ENCODE measurements at regions not wholly inside any gene's neighbourhood (a gene's known extent, or its start where the extent isn't known, plus 50 kb on each side); places are given as distances from the start of the nearest gene placed in this dataset.

DNA sequence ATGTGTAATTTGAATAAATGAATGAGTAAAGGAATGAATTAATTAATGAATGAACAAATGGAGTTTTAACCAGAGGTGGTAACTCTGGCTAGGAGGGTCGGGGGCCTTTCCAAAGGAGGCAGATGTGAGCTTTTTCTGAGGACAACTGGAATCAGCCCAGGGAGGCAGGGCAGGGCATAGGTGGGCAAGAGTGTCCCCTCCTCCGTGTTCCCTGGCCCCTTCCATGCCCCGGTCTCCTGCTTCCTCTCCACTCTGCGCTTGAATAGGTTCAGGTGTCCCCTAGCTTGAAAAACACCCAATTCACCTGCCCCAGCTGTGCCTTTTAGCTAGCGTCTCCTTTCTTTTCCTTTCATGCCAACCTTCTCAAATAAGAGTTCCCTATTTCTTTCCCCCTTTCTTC is 473.1 kb downstream of the CDH26 start:
- no peak for DNase-seq

- no peak for DNase-seq
Measured at GRCh38 chr20:60437418-60437817, 479.2 kb downstream of the CDH26 start.

DNA sequence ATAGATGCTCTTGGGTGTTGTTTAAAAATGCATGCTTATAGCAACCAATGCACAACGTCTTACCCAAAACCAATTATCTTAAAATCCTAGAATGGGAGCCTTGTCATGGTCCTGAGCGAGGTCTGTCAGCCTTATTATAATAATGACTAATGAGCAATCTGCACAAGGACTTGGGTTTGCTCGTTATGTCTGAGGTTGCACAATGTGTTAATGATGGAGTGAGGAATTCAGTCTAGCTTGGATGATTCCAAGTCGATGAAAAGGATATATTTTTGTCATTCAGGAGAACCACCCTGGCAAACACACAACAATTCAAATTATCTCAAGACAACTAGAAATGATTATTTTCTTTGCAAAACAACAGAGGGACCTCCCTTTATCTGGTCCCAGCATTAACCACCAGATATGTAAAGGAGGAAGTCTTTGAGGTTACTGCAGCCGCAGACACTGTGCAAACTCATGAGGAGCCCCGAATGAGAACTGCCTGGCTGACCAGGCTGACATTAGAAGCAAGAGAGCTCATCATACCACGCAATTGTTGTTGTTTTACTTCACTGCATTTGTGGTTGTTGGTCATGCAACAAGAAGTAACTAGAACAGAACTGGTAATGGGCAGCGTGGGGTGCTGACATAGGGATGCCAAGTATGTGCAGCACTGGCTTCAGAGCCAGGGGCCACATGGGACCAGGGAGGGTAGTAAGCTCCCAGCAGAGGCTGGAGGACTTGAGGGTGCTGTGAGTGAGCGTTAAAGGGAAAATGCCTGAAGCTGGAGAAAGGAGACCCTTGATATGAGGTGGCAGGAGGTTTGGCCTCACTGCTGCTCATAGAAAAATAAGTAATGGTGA is 488.3 kb downstream of the CDH26 start:
- DNase-seq = no peak

GRCh38 chr20:60447703-60448102 is 489.5 kb downstream of the CDH26 start:
- no peak for DNase-seq

- no peak for DNase-seq
Measured at GRCh38 chr20:60453388-60454246, 495.4 kb downstream of the CDH26 start.

GRCh38 chr20:60454491-60454890 is 496.3 kb downstream of the CDH26 start:
- no peak for DNase-seq

GRCh38 chr20:60455272-60455671 is 497.0 kb downstream of the CDH26 start:
- no peak for DNase-seq

GRCh38 chr20:60459212-60459611 is 501.0 kb downstream of the CDH26 start:
- no peak for DNase-seq

DNA sequence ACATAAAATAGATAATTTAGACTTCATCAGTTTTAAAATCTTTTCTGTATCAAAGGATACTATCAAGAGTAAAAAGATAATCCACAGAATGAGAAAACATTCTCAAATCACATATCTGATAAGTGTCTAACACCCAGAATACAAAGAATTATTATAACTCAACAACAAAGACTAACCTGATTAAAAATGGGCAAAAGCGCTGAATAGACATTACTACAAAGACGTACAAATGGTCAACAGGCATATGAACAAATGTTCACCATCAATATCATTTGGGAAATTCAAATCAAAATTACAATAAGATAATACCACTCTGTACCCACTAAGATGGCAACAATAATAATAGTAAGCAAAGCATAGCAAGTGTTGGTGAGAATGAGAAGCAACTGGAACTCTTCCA is 503.8 kb downstream of the CDH26 start:
- no peak for DNase-seq

DNA sequence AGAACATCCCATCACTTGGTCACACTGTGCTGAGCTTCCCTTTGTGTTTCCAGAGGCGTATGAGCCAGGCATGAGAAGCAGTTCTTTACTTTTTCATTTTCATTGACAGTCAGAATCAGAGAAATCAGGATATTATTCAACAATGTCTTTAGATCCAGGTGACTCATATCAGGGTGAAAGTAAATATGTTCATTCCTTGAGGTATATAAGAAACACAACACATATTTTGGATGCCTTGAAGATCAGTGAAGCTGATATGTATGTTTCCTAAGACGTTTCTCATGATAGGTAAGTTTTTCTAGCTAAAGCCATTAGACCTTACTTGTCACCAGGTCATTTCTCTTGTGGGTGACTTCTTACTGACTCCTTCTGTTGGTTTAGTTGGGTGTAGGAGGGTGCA is 505.6 kb downstream of the CDH26 start:
- no peak for DNase-seq

DNA sequence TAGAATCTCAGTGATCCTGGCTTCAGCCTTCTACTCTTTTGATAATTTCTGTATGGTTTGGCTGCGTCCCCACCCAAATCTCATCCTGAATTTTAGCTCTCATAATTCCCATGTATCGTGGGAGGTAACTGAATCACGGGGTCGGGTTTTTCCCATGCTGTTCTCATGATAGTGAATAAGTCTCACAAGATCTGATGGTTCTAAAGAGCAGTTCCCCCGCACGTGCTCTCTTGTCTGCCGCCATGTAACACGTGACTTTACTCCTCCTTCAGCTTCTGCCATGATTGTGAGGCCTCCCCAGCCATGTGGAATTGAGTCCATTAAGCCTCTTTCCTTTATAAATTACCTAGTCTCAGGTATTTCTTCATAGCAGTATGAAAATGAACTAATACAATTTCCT is 507.2 kb downstream of the CDH26 start:
- no peak for DNase-seq

GRCh38 chr20:60465993-60466686 is 507.9 kb downstream of the CDH26 start:
- no peak for DNase-seq

- DNase-seq = no peak
Measured at GRCh38 chr20:60466687-60467022, 508.4 kb downstream of the CDH26 start.

DNA sequence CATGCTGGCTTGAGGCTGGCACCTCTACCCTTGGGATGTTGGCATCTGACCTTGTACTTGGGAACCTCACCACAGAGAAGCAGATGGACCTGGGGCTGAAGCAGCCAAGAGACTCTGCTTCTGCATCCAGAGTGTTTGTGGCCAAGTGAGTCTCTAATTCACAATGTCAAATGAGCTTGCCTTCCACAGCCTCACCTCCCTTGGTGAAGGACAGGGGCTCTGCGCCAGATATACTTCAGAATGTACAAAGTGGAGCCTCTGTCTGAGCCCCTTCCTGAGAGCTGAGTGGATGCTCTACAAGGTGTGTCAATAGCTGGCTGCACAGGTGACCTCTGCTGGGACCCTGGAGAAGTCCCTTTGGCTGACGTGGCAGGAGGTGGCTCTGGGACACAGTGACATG is 508.9 kb downstream of the CDH26 start:
- DNase-seq = peak in 1 of 14 donors; percentile 2

DNA sequence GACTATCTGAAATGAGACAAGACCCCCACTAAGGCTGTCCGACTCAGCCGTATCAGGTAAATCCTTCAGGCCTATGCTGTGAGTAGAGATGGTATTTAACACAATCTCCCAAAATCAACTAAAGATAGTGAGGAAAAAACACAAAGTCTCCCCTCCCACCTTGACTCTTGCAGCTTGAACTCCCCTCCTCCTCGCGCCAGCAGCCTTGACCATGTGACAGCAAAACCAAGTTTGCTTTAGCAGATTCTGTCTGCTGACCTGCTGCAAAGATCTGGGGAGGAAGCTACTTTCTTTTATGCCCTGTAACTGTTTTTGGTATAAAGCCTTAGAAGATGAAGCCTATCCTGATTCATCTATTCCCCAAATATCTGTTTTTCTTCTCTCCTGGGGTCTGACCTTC is 509.5 kb downstream of the CDH26 start:
- no peak for DNase-seq

- DNase-seq = no peak
Measured at GRCh38 chr20:60469829-60470228, 511.6 kb downstream of the CDH26 start.

DNA sequence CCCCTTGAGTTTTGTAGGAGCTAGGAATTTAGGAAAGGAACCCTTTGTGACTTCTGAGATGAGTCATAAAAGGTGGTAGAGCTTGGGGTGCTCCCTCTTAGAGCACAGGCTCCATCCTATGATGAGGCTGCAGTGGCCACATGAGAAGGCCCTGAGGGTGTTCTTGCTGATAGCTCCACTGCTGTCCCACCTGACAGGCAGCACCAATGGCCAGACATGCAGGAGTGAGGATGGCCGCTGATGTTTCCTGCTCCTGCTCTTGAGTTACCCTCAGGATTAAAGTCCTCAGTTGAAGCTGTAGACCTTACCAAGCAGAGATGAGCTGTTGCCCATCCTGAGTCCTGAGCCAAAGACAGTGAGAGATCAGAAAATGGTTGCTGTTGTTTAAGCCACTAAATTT is 512.1 kb downstream of the CDH26 start:
- no peak for DNase-seq

GRCh38 chr20:60473211-60473610 is 515.0 kb downstream of the CDH26 start:
- DNase-seq = no peak

DNA sequence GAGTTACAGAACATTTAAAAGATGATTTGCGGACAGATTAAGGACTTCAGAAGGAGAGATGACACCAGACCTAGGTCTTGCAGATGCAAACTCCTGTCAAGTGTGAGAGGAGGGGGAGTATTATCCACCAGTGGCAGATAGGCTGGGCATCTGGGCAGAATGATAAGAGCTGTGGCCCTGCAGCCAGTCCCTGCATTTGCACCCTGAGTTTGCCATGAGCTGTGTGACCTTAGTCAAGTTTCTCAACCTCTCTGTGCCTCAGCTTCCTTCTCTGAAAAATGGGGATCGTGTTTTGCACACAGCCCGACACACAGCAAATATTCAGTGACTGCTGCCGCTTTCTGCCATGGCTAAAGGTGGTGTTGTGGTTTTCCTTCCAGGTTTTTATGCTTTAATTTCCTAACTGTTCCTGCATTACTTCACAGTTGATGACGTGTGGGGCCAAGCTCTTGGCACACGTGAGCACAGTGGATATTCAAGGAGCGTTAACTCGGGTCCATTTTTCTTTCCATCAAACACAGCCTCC is 516.2 kb downstream of the CDH26 start:
- no peak for DNase-seq

DNA sequence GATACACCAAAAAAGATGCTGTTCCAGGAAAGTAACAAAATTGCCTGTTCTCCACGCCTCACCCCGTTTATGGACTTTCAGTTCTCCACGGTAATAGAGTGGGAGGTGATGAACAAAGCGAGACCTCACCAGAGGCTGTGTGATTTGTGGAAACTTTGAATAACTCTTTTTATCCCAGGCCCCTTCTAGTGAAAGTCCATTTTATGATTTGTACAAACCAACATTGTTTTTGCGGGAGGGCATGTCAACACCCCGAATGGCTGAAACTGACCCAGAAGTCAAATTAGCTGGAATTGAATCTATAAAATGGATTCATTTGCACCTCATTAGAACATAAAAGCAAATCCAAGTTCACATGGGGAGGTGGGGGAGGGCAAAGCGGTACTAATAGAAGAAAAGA is 517.8 kb downstream of the CDH26 start:
- DNase-seq = no peak

DNA sequence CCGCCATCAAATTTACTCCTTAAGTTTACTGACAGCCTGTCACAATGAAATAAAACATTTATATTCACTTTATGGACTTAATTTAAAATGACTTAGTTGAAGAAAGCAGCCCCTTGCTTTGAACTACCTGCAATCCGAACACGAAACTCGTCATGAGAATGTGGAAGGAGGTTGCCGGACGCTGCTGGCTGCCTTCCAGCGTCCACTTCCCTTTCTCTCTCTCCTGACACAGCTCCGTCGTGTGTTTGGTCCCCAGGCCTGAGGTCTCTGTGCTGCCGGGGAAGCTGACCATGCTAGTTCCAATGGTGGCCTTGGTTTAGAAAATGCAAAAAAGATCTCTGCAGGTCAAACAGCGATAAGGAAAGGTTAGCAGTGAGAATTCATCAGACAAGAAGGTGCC is 519.7 kb downstream of the CDH26 start:
- peak in 1 of 14 donors; percentile 18 for DNase-seq

- DNase-seq = no peak
Measured at GRCh38 chr20:60478533-60478932, 520.3 kb downstream of the CDH26 start.

All from C1 segment of cervical spinal cord (tissue), 14 donors.